ENCODE measurements at regions not wholly inside any gene's neighbourhood (a gene's known extent, or its start where the extent isn't known, plus 50 kb on each side); places are given as distances from the start of the nearest gene placed in this dataset.

DNA sequence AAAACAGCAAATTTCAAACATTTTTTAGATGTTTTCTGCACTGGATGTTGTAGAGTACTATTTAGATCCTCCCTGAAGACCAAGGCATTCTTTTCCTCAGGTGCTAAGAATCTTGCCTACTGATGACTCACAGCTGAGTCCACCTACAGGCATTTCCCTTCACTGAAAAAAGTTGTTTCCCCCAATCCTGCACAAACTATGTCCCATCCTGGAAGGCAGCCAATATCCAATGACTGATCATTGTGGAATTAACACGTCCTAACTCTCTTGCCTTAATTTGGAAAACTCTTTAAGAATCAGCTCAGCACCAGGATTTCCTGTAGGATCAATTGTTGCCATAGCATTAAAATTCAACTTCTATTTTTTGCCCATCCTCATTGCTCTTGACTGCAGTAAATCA, 268.4 kb upstream of the IRAK1BP1 start:
- TF ChIP-seq, protein P1, sequence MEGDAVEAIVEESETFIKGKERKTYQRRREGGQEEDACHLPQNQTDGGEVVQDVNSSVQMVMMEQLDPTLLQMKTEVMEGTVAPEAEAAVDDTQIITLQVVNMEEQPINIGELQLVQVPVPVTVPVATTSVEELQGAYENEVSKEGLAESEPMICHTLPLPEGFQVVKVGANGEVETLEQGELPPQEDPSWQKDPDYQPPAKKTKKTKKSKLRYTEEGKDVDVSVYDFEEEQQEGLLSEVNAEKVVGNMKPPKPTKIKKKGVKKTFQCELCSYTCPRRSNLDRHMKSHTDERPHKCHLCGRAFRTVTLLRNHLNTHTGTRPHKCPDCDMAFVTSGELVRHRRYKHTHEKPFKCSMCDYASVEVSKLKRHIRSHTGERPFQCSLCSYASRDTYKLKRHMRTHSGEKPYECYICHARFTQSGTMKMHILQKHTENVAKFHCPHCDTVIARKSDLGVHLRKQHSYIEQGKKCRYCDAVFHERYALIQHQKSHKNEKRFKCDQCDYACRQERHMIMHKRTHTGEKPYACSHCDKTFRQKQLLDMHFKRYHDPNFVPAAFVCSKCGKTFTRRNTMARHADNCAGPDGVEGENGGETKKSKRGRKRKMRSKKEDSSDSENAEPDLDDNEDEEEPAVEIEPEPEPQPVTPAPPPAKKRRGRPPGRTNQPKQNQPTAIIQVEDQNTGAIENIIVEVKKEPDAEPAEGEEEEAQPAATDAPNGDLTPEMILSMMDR (conservative IDR thresholded peaks at IDR 0.05; ENCODE audit: low read depth, low read length): no peak
- no peak for TF ChIP-seq EZH2 (IDR thresholded peaks at IDR 0.05; ENCODE audit: borderline replicate concordance, low read depth, low read length, poor library complexity, severe bottlenecking)
